T-cell (primary cell): ENCODE measurements at regions not wholly inside any gene's neighbourhood (a gene's known extent, or its start where the extent isn't known, plus 50 kb on each side); places are given as distances from the start of the nearest gene placed in this dataset.

Experiments used
- ATAC-seq, 4 experiments: fragments of 200-7000 bp in 3 of 4; fragments of 150-1000 bp in 1 of 4; cut with Tn5 transposase; replicated peaks in 1 of 4; 1 replicate in 3 of 4; 2 replicates in 1 of 4; pipeline ENCODE4 v1.10.0; 2021; ENCODE audit warnings: moderate library complexity in 3 of 4, mild to moderate bottlenecking in 2 of 4, moderate number of reproducible peaks in 1 of 4
- CTCF ChIA-PET, 2 donors: fragments of 300-600 bp; sonication (Branson Sonifier 250); formaldehyde crosslinking; loops; one replicate each; lab custom pipeline; 2022; ENCODE audit warnings: antibody characterized with exemption in 2 of 2; lab: Charles Lee
- POLR2A ChIA-PET, 2 donors: fragments of 300-600 bp; sonication (Branson Sonifier 250); formaldehyde crosslinking; loops; one replicate each; lab custom pipeline; 2022; ENCODE audit warnings: antibody characterized with exemption in 2 of 2; lab: Charles Lee
- DNase-seq, 35 experiments: peaks; one replicate each; pipeline versions ENCODE4 v3.0.0 to v3.0.0-alpha.2; 2013 to 2023
- H3K27ac ChIP-seq: one replicate; pipeline ENCODE4 v1.5.1; 2013; ENCODE audit warnings: low read length
- H3K27me3 ChIP-seq, 2 experiments: replicated peaks in 1 of 2; 1 replicate in 1 of 2; 2 replicates in 1 of 2; pipeline versions ENCODE4 v1.6.1 to v1.7.0; 2013; ENCODE audit warnings: low read length in 1 of 2, mixed read lengths in 1 of 2; ENCODE audit not compliant: control insufficient read depth in 2 of 2, insufficient read depth in 2 of 2; ENCODE audit errors: extremely low read depth in 1 of 2
- H3K36me3 ChIP-seq, 2 donors: 1 replicate in 1 of 2; 2 replicates in 1 of 2; pipeline versions ENCODE4 v1.6.1 to v1.7.0; 2013; ENCODE audit warnings: low read length in 1 of 2; ENCODE audit not compliant: control insufficient read depth in 2 of 2, insufficient read depth in 1 of 2; ENCODE audit errors: extremely low read depth in 1 of 2
- H3K4me1 ChIP-seq, 2 experiments: 1 replicate in 1 of 2; 2 replicates in 1 of 2; pipeline versions ENCODE4 v1.6.1 to v1.7.0; 2013; ENCODE audit warnings: low read length in 2 of 2, mixed read lengths in 1 of 2; ENCODE audit not compliant: insufficient read depth in 2 of 2, control insufficient read depth in 1 of 2; ENCODE audit errors: extremely low read depth in 1 of 2
- H3K4me3 ChIP-seq, 2 donors: 1 replicate in 1 of 2; 2 replicates in 1 of 2; pipeline versions ENCODE4 v1.5.1 to v1.7.0; 2013; ENCODE audit warnings: mild to moderate bottlenecking in 2 of 2, low read length in 1 of 2, moderate library complexity in 1 of 2; ENCODE audit not compliant: control insufficient read depth in 1 of 2; ENCODE audit errors: extremely low read depth in 1 of 2
- H3K9me3 ChIP-seq: 2 replicates; pipeline ENCODE4 v1.7.0; 2013
- H3K27ac Mint-ChIP-seq, 2 donors: one replicate each; pipeline ENCODE4 v1.8.0; 2020 to 2021; ENCODE audit warnings: mild to moderate bottlenecking in 2 of 2, mixed read lengths in 2 of 2
- H3K27me3 Mint-ChIP-seq, 2 donors: one replicate each; pipeline ENCODE4 v1.8.0; 2021 to 2022; ENCODE audit warnings: mixed read lengths in 2 of 2
- H3K36me3 Mint-ChIP-seq: one replicate; pipeline ENCODE4 v1.8.0; 2021; ENCODE audit warnings: mixed read lengths
- H3K4me1 Mint-ChIP-seq, 3 donors: one replicate each; pipeline ENCODE4 v1.8.0; 2020 to 2022; ENCODE audit warnings: mixed read lengths in 3 of 3, mild to moderate bottlenecking in 1 of 3
- H3K4me3 Mint-ChIP-seq, 3 donors: one replicate each; pipeline ENCODE4 v1.8.0; 2020 to 2022; ENCODE audit warnings: mild to moderate bottlenecking in 3 of 3, mixed read lengths in 3 of 3, moderate library complexity in 3 of 3
- H3K9me3 Mint-ChIP-seq, 3 donors: one replicate each; pipeline ENCODE4 v1.8.0; 2020 to 2022; ENCODE audit warnings: mixed read lengths in 3 of 3
- WGBS: methylation state at CpG from one replicate; pipeline ENCODE4 v1.1.5; 2013; ENCODE audit warnings: missing lambda C conversion rate; ENCODE audit not compliant: insufficient coverage; 5-methylcytosine and 5-hydroxymethylcytosine counted together

DNA sequence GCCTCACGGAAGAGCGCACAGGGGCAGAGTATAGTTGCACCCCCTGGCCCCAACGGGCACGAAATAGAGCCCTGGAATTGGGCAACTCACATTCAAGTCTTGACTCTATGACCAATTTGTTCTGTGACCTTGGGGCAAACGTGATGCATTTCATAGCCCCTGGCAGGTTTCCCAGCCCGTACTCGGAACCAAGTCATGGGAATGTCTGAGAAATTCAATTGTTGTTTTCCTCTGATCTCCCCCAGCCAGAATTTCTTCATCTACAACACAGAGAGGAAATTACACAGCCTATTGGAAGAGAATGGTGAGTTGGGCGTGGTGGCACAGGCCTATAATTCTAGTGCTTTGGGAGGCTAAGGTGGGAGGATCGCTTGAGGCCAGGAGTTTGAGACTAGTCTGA lies 322.3 kb upstream of the SULF2 start:
- no peaks in the 10 kb centered on the region for H3K4me1 Mint-ChIP-seq
- ChIA-PET POLR2A (no interaction called here), CTCF (no interaction called here)
- H3K9me3 Mint-ChIP-seq: no peaks in the 10 kb centered on the region
- Histone ChIP-seq H3K9me3 (no peaks in the 10 kb centered on the region), H3K4me3 (no peak overlapping the region), H3K27me3 (peaks cover 0 to 11% of the 10 kb centered on the region in 2 experiments), H3K4me1 (no peaks in the 10 kb centered on the region), H3K36me3 (no peaks in the 10 kb centered on the region), H3K27ac (no peak overlapping the region)
- no peak overlapping the region for H3K27ac Mint-ChIP-seq
- ATAC-seq (no peak), DNase-seq (no peak)
- H3K36me3 Mint-ChIP-seq: no peaks in the 10 kb centered on the region
- no peak overlapping the region for H3K4me3 Mint-ChIP-seq
- peaks cover 4% of the 10 kb centered on the region in 2 donors for H3K27me3 Mint-ChIP-seq
- 73% methylated on average over 4 of the region's 9 CpGs for WGBS

GRCh38 chr20:48106428-48106827 lies 321.1 kb upstream of the SULF2 start:
- Mint-ChIP-seq H3K9me3 (no peaks in the 10 kb centered on the region), H3K36me3 (no peaks in the 10 kb centered on the region), H3K4me1 (no peaks in the 10 kb centered on the region), H3K4me3 (no peak overlapping the region), H3K27me3 (peaks cover 2 to 4% of the 10 kb centered on the region in 2 donors), H3K27ac (no peak overlapping the region)
- ChIA-PET POLR2A (no interaction called here), CTCF (no interaction called here)
- Histone ChIP-seq H3K9me3 (no peaks in the 10 kb centered on the region), H3K27me3 (peaks cover 0 to 8% of the 10 kb centered on the region in 2 experiments), H3K4me1 (no peaks in the 10 kb centered on the region), H3K27ac (no peak overlapping the region), H3K36me3 (no peaks in the 10 kb centered on the region), H3K4me3 (no peak overlapping the region)
- 100% methylated on average over 2 of the region's 3 CpGs for WGBS
- ATAC-seq: no peak
- no peak for DNase-seq

- Histone ChIP-seq H3K27me3 (peaks cover 0 to 8% of the 10 kb centered on the region in 2 experiments), H3K27ac (no peak overlapping the region), H3K36me3 (no peaks in the 10 kb centered on the region), H3K4me1 (no peaks in the 10 kb centered on the region), H3K9me3 (no peaks in the 10 kb centered on the region), H3K4me3 (no peak overlapping the region)
- Mint-ChIP-seq H3K27me3 (peaks cover 2 to 7% of the 10 kb centered on the region in 2 donors), H3K4me3 (no peak overlapping the region), H3K36me3 (no peaks in the 10 kb centered on the region), H3K9me3 (no peaks in the 10 kb centered on the region), H3K4me1 (no peaks in the 10 kb centered on the region), H3K27ac (no peak overlapping the region)
- DNase-seq: no peak
- ChIA-PET CTCF (no interaction called here), POLR2A (no interaction called here)
- no peak for ATAC-seq
- 79% methylated on average over 5 of the region's 11 CpGs for WGBS
Measured at GRCh38 chr20:48105526-48105925, 320.2 kb upstream of the SULF2 start.

DNA sequence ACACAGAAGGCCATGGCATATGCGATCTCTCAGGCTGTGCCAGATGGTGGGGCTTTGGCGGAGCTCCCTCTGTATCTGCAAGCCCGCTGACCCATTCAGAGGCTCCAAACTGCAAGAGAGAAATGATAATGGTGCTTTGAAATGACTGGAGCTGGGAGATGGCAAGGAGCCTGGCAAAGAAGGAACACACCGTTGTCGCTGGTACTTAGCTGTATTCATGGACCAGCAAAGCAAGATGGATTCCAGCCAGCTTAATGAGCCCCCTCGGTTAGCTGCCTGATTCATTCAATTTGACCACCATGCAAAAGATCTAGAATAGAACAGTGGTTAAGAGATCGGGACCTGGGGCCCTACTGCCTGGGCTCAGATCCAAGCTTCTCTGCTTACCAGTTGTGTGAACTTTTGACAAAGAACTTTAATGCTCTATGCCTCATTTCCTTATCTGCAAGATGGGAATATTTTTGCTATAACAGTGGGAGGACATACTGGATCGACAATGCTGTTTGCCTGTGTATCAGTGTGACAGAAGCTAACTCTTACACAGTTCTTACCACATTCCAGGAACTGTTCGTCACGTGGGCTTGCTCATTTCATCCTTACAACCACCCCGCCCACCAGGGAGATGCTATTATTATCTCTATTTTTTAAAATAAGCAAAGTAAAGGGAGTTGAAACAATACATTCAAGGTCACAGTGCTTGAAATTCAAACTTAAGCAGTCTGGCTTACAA lies 317.8 kb upstream of the SULF2 start:
- peaks cover 0 to 5% of the 10 kb centered on the region in 2 experiments for H3K27me3 ChIP-seq
- 86% methylated on average over 5 of the region's 11 CpGs for WGBS
- no peak overlapping the region for H3K4me3 ChIP-seq
- H3K4me1 ChIP-seq: no peaks in the 10 kb centered on the region
- no peak for DNase-seq
- no peaks in the 10 kb centered on the region for H3K4me1 Mint-ChIP-seq
- no peak for ATAC-seq
- ChIA-PET POLR2A (no interaction called here), CTCF (interaction anchor here in 1 of 2 donors (0.6 kb wide), 1 partner anchor 353 kb away, joined by 3 read pairs; no protein-coding TSS in a partner anchor)
- H3K9me3 Mint-ChIP-seq: no peaks in the 10 kb centered on the region
- H3K27ac ChIP-seq: no peak overlapping the region
- H3K27me3 Mint-ChIP-seq: peaks cover 3 to 5% of the 10 kb centered on the region in 2 donors
- H3K36me3 ChIP-seq: no peaks in the 10 kb centered on the region
- no peak overlapping the region for H3K4me3 Mint-ChIP-seq
- H3K9me3 ChIP-seq: no peaks in the 10 kb centered on the region
- no peak overlapping the region for H3K27ac Mint-ChIP-seq
- H3K36me3 Mint-ChIP-seq: no peaks in the 10 kb centered on the region

DNA sequence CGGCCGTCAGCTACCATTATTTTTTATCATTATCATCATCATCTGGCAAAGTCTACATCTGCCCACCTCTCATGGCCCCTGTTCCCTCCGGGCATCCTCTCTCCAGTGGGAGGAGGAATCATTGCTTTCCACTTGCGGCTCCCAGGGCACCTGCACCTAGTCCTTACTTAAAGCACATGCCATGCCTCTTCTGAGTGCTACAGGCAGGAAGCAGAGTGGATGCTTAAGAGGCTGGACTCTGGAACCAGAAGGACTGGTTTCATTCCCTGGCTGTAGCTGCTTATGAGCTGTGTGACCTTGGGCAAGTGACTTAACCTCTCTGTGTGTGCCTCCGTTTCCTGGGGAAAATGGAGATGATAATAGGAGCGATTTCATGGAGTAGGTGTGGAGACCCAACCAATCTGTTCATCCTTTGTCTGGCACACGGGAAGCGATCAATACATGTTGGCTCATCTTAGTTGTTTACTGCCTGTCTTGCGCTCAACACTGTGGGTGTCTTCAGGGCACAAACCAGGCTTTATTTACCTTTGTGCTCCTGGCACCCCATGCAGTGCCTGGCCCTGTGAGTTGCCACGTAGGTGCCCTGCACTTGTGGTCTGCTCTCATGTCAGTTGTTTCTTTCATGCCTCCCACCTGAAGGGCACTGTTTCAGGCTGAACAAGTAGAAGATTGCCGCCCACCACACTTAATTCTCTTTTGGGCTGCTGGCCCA lies 317.0 kb upstream of the SULF2 start:
- H3K9me3 Mint-ChIP-seq: no peaks in the 10 kb centered on the region
- no peak for DNase-seq
- no peaks in the 10 kb centered on the region for H3K4me1 Mint-ChIP-seq
- Histone ChIP-seq H3K36me3 (no peaks in the 10 kb centered on the region), H3K4me3 (no peak overlapping the region), H3K27me3 (peaks cover 0 to 10% of the 10 kb centered on the region in 2 experiments), H3K9me3 (no peaks in the 10 kb centered on the region), H3K27ac (no peak overlapping the region), H3K4me1 (no peaks in the 10 kb centered on the region)
- no peak overlapping the region for H3K4me3 Mint-ChIP-seq
- H3K27ac Mint-ChIP-seq: no peak overlapping the region
- ChIA-PET POLR2A (no interaction called here), CTCF (no interaction called here)
- H3K36me3 Mint-ChIP-seq: no peaks in the 10 kb centered on the region
- H3K27me3 Mint-ChIP-seq: peaks cover 3 to 5% of the 10 kb centered on the region in 2 donors
- no peak for ATAC-seq
- 83% methylated on average over 10 of the region's 11 CpGs for WGBS

DNA sequence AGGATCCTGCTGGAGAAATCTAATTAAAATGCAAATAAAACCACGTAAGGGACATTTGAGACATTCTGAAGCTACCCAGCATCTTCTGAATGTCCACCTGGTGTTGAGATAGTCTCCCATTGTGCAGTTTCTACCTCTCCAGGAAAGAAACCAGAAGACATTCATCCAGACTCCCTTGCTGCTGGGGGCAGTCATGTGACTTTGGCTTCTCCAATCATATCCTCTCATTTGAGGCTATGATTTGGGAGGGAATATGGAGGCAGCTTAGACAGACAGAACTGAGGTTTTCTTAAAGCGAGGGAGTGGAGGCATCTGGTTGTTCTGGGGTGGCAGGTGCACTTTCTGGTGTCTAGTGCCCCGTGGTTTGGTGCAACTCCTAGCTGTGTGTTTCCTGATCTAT lies 315.2 kb upstream of the SULF2 start:
- CTCF ChIA-PET: no interaction called here
- no peaks in the 10 kb centered on the region for H3K9me3 ChIP-seq
- WGBS: no CpG with 5 or more reads among the region's 3 CpGs

More for the DNA sequence above, 315.2 kb upstream of the SULF2 start:
- H3K27ac Mint-ChIP-seq: no peak overlapping the region
- peaks cover 3 to 5% of the 10 kb centered on the region in 2 donors for H3K27me3 Mint-ChIP-seq
- Histone ChIP-seq H3K27ac (no peak overlapping the region), H3K4me1 (no peaks in the 10 kb centered on the region), H3K27me3 (peaks cover 0 to 12% of the 10 kb centered on the region in 2 experiments), H3K4me3 (no peak overlapping the region), H3K36me3 (no peaks in the 10 kb centered on the region)
- no peak for DNase-seq
- no peaks in the 10 kb centered on the region for H3K9me3 Mint-ChIP-seq
- no peaks in the 10 kb centered on the region for H3K36me3 Mint-ChIP-seq
- POLR2A ChIA-PET: no interaction called here
- no peak for ATAC-seq
- no peaks in the 10 kb centered on the region for H3K4me1 Mint-ChIP-seq
- H3K4me3 Mint-ChIP-seq: no peak overlapping the region
